Liver (tissue), 8 donors: ENCODE measurements at regions not wholly inside any gene's neighbourhood (a gene's known extent, or its start where the extent isn't known, plus 50 kb on each side); places are given as distances from the start of the nearest gene placed in this dataset.

Experiments
- DNase-seq: peaks from one replicate; pipeline ENCODE4 v3.0.0-alpha.2; 2017; ENCODE audit warnings: low spot score
- H3K27ac ChIP-seq, 2 donors: one replicate each; pipeline ENCODE4 v1.7.0; 2013; ENCODE audit warnings: inconsistent platforms in 2 of 2, low read length in 2 of 2, control low read depth in 1 of 2, low read depth in 1 of 2, mild to moderate bottlenecking in 1 of 2
- H3K27me3 ChIP-seq, 4 donors: one replicate each; pipeline versions ENCODE4 v1.6.1 to v1.7.0; 2013; ENCODE audit warnings: low read length in 3 of 4, inconsistent platforms in 1 of 4, mild to moderate bottlenecking in 1 of 4, moderate library complexity in 1 of 4; ENCODE audit not compliant: control insufficient read depth in 4 of 4, insufficient read depth in 4 of 4
- H3K36me3 ChIP-seq, 4 donors: one replicate each; pipeline versions ENCODE4 v1.6.1 to v1.7.0; 2013; ENCODE audit warnings: low read length in 3 of 4, mild to moderate bottlenecking in 3 of 4, low read depth in 1 of 4, moderate library complexity in 1 of 4; ENCODE audit not compliant: control insufficient read depth in 4 of 4, insufficient read depth in 3 of 4
- H3K4me1 ChIP-seq, 4 donors: one replicate each; pipeline versions ENCODE4 v1.6.1 to v1.7.0; 2013; ENCODE audit warnings: low read length in 3 of 4, mild to moderate bottlenecking in 3 of 4, moderate library complexity in 1 of 4; ENCODE audit not compliant: control insufficient read depth in 4 of 4, insufficient read depth in 4 of 4
- H3K4me3 ChIP-seq, 3 donors: one replicate each; pipeline versions ENCODE4 v1.6.1 to v1.7.0; 2013; ENCODE audit warnings: low read length in 3 of 3, control low read depth in 1 of 3, low read depth in 1 of 3, mild to moderate bottlenecking in 1 of 3
- H3K9ac ChIP-seq, 2 donors: one replicate each; pipeline ENCODE4 v1.7.0; 2013; ENCODE audit warnings: low read length in 2 of 2, mild to moderate bottlenecking in 2 of 2, moderate library complexity in 2 of 2, control low read depth in 1 of 2, low read depth in 1 of 2
- H3K9me3 ChIP-seq, 4 donors: one replicate each; pipeline versions ENCODE4 v1.6.1 to v1.7.0; 2013; ENCODE audit warnings: low read length in 3 of 4; ENCODE audit not compliant: control insufficient read depth in 4 of 4
- EGR1 ChIP-seq, 2 donors: IDR thresholded peaks; 2 replicates each; pipeline ENCODE4 v1.6.1; 2016 to 2018; ENCODE audit warnings: antibody characterized with exemption in 2 of 2, low read depth in 2 of 2
- FOXA1 ChIP-seq: IDR thresholded peaks from 2 replicates; pipeline ENCODE4 v1.6.1; 2016; ENCODE audit warnings: antibody characterized with exemption
- FOXA2 ChIP-seq: IDR thresholded peaks from 2 replicates; pipeline ENCODE4 v1.6.1; 2016; ENCODE audit warnings: antibody characterized with exemption
- GABPA ChIP-seq, 2 donors: IDR thresholded peaks in 1 of 2; conservative IDR thresholded peaks in 1 of 2; 2 replicates each; pipeline ENCODE4 v1.6.1; 2016; ENCODE audit warnings: antibody characterized with exemption in 2 of 2, mild to moderate bottlenecking in 1 of 2, moderate library complexity in 1 of 2
- HNF4A ChIP-seq, 2 donors: conservative IDR thresholded peaks; 2 replicates each; pipeline ENCODE4 v1.6.1; 2016; ENCODE audit warnings: antibody characterized with exemption in 2 of 2, mild to moderate bottlenecking in 2 of 2
- HNF4G ChIP-seq: IDR thresholded peaks from 2 replicates; pipeline ENCODE4 v1.6.1; 2016; ENCODE audit warnings: antibody characterized with exemption
- JUND ChIP-seq, 2 donors: IDR thresholded peaks; 2 replicates each; pipeline ENCODE4 v1.6.1; 2016; ENCODE audit warnings: antibody characterized with exemption in 2 of 2
- NR2F2 ChIP-seq: IDR thresholded peaks from 2 replicates; pipeline ENCODE4 v1.6.1; 2016; ENCODE audit warnings: antibody characterized with exemption
- RAD21 ChIP-seq, 2 donors: IDR thresholded peaks; 2 replicates each; pipeline ENCODE4 v1.6.1; 2016; ENCODE audit warnings: antibody characterized with exemption in 2 of 2, mild to moderate bottlenecking in 2 of 2
- RXRA ChIP-seq, 2 donors: IDR thresholded peaks; 2 replicates each; pipeline ENCODE4 v1.6.1; 2017 to 2018; ENCODE audit warnings: antibody characterized with exemption in 2 of 2, mild to moderate bottlenecking in 1 of 2
- SP1 ChIP-seq: IDR thresholded peaks from 2 replicates; pipeline ENCODE4 v1.6.1; 2018; ENCODE audit warnings: antibody characterized with exemption, mild to moderate bottlenecking
- TAF1 ChIP-seq: conservative IDR thresholded peaks from 2 replicates; pipeline ENCODE4 v1.6.1; 2016; ENCODE audit warnings: antibody characterized with exemption, mild to moderate bottlenecking
- YY1 ChIP-seq: IDR thresholded peaks from 2 replicates; pipeline ENCODE4 v1.6.1; 2016; ENCODE audit warnings: antibody characterized with exemption, mild to moderate bottlenecking
- WGBS: extraction: QIAGEN DNeasy Blood & Tissue Kit; methylation state at CpG from one replicate; pipeline ENCODE4 v1.1.7; 2013; 5-methylcytosine and 5-hydroxymethylcytosine counted together
- TF ChIP-seq, protein P1 (sequence below): IDR thresholded peaks from 2 replicates; pipeline ENCODE4 v1.6.1; 2016; ENCODE audit warnings: antibody characterized with exemption
- TF ChIP-seq, protein P2 (sequence below): IDR thresholded peaks from 2 replicates; pipeline ENCODE4 v1.6.1; 2016; ENCODE audit warnings: antibody characterized with exemption
- TF ChIP-seq, protein P3 (sequence below): IDR thresholded peaks from 2 replicates; pipeline ENCODE4 v1.6.1; 2016; ENCODE audit warnings: antibody characterized with exemption
- TF ChIP-seq, protein P4 (sequence below): fragments of 150-350 bp; IDR thresholded peaks from 2 replicates; pipeline ENCODE4 v1.5.1; 2017; ENCODE audit warnings: improper control_type of control experiment, low read depth, low read length; ENCODE audit not compliant: missing input control
- TF ChIP-seq, protein P5 (sequence below): IDR thresholded peaks from 2 replicates; pipeline ENCODE4 v1.6.1; 2016; ENCODE audit warnings: antibody characterized with exemption, mild to moderate bottlenecking
- donor health status: healthy.
- donor health status: healthy.
- donor health status: healthy.
- donor health status: healthy.
- donor health status: healthy.

DNA sequence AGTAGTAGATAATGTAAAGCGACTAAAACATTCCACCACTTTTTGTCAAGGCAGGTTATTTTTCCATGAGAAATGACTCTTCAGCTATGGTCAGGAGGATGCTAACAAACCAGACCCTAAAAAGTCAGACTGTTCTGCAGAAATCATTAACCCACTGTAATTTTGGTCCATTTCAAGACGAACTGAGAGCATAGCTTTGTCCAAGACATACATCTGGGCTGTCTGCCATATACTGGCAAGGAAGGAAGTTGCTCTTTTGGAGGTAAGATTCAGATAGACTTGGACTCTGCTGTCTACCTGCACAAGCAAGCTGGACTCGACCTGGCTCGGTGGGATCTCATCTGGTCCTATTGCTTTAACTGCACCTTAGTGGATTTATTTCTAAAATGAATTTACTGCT, 207.8 kb downstream of the POSTN start:
- Histone ChIP-seq H3K36me3 (no peaks in the 10 kb centered on the region), H3K9ac (no peak overlapping the region), H3K27me3 (no peaks in the 10 kb centered on the region), H3K9me3 (peaks cover 0 to 2% (median 0%) of the 10 kb centered on the region in 4 donors), H3K4me3 (no peak overlapping the region), H3K4me1 (no peaks in the 10 kb centered on the region), H3K27ac (no peak overlapping the region)
- no peak for DNase-seq
- TF ChIP-seq, protein P1, sequence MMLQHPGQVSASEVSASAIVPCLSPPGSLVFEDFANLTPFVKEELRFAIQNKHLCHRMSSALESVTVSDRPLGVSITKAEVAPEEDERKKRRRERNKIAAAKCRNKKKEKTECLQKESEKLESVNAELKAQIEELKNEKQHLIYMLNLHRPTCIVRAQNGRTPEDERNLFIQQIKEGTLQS, result no peak
- TF ChIP-seq RAD21 (IDR thresholded peaks at IDR 0.05), result no peak
- TF ChIP-seq, protein P2, sequence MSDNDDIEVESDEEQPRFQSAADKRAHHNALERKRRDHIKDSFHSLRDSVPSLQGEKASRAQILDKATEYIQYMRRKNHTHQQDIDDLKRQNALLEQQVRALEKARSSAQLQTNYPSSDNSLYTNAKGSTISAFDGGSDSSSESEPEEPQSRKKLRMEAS, result no peak
- TF ChIP-seq JUND (IDR thresholded peaks at IDR 0.05), result no peak
- TF ChIP-seq FOXA2, result no peak
- no peak for TF ChIP-seq HNF4G
- TF ChIP-seq YY1, result no peak
- no peak for TF ChIP-seq SP1
- TF ChIP-seq RXRA (IDR thresholded peaks at IDR 0.05), result no peak
- no peak for TF ChIP-seq GABPA (IDR thresholded peaks at IDR 0.05 in 1 of 2, conservative IDR thresholded peaks at IDR 0.05 in 1 of 2)
- TF ChIP-seq, protein P3, sequence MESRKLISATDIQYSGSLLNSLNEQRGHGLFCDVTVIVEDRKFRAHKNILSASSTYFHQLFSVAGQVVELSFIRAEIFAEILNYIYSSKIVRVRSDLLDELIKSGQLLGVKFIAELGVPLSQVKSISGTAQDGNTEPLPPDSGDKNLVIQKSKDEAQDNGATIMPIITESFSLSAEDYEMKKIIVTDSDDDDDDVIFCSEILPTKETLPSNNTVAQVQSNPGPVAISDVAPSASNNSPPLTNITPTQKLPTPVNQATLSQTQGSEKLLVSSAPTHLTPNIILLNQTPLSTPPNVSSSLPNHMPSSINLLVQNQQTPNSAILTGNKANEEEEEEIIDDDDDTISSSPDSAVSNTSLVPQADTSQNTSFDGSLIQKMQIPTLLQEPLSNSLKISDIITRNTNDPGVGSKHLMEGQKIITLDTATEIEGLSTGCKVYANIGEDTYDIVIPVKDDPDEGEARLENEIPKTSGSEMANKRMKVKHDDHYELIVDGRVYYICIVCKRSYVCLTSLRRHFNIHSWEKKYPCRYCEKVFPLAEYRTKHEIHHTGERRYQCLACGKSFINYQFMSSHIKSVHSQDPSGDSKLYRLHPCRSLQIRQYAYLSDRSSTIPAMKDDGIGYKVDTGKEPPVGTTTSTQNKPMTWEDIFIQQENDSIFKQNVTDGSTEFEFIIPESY, result no peak
- TF ChIP-seq FOXA1, result no peak
- TF ChIP-seq TAF1, result no peak
- TF ChIP-seq NR2F2, result no peak
- no peak for TF ChIP-seq HNF4A (conservative IDR thresholded peaks at IDR 0.05)
- 63% methylated on average over 4 of the region's 4 CpGs for WGBS

DNA sequence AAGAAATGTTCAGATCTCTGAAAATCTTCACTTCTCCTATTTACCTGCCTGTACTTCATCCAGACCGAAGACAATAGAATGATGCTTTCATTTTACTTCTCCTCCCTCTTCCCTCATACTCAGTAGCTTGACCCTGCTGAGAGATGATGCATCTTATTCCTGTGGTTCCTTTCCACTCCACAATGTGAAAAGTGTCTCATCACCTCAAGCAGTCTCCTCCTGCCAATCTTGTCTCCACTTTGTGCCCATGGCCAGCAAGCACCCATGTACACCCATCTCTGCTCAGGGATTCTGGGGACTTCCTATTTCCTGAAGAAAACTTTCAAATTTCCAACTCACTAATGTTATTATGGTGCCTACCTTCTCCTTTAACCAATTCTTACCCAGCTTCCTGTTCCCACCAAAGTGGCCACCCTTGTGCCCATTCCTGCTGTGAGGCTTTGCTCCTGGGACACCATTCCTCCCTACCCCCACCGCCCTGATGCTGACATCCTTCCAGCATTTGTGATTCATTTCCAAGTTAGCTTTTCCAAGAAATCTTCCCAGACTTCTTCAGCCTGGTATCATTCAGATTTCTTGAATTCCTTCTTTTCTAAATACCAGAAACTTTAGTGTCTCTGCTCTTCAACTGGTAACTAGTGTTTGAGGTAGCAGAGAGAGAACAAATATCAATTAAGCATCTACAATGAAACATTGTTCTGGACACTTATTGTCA, 212.5 kb downstream of the POSTN start:
- Histone ChIP-seq H3K36me3 (no peaks in the 10 kb centered on the region), H3K27me3 (no peaks in the 10 kb centered on the region), H3K9me3 (no peaks in the 10 kb centered on the region), H3K4me3 (no peak overlapping the region), H3K9ac (no peak overlapping the region), H3K27ac (no peak overlapping the region), H3K4me1 (no peaks in the 10 kb centered on the region)
- WGBS, result 53% methylated on average over 2 of the region's 2 CpGs
- TF ChIP-seq, protein P1, result no peak
- TF ChIP-seq, protein P4, sequence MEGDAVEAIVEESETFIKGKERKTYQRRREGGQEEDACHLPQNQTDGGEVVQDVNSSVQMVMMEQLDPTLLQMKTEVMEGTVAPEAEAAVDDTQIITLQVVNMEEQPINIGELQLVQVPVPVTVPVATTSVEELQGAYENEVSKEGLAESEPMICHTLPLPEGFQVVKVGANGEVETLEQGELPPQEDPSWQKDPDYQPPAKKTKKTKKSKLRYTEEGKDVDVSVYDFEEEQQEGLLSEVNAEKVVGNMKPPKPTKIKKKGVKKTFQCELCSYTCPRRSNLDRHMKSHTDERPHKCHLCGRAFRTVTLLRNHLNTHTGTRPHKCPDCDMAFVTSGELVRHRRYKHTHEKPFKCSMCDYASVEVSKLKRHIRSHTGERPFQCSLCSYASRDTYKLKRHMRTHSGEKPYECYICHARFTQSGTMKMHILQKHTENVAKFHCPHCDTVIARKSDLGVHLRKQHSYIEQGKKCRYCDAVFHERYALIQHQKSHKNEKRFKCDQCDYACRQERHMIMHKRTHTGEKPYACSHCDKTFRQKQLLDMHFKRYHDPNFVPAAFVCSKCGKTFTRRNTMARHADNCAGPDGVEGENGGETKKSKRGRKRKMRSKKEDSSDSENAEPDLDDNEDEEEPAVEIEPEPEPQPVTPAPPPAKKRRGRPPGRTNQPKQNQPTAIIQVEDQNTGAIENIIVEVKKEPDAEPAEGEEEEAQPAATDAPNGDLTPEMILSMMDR, result no peak
- TF ChIP-seq GABPA (IDR thresholded peaks at IDR 0.05 in 1 of 2, conservative IDR thresholded peaks at IDR 0.05 in 1 of 2) (no peak), RAD21 (IDR thresholded peaks at IDR 0.05) (no peak), EGR1 (IDR thresholded peaks at IDR 0.05; ENCODE audit: low read depth in 2 of 2) (no peak), FOXA2 (no peak), RXRA (IDR thresholded peaks at IDR 0.05) (no peak), HNF4G (no peak), NR2F2 (no peak), TAF1 (no peak), SP1 (no peak), YY1 (no peak), JUND (IDR thresholded peaks at IDR 0.05) (no peak), HNF4A (conservative IDR thresholded peaks at IDR 0.05) (no peak), FOXA1 (no peak)
- TF ChIP-seq, protein P3, result no peak
- TF ChIP-seq, protein P5, sequence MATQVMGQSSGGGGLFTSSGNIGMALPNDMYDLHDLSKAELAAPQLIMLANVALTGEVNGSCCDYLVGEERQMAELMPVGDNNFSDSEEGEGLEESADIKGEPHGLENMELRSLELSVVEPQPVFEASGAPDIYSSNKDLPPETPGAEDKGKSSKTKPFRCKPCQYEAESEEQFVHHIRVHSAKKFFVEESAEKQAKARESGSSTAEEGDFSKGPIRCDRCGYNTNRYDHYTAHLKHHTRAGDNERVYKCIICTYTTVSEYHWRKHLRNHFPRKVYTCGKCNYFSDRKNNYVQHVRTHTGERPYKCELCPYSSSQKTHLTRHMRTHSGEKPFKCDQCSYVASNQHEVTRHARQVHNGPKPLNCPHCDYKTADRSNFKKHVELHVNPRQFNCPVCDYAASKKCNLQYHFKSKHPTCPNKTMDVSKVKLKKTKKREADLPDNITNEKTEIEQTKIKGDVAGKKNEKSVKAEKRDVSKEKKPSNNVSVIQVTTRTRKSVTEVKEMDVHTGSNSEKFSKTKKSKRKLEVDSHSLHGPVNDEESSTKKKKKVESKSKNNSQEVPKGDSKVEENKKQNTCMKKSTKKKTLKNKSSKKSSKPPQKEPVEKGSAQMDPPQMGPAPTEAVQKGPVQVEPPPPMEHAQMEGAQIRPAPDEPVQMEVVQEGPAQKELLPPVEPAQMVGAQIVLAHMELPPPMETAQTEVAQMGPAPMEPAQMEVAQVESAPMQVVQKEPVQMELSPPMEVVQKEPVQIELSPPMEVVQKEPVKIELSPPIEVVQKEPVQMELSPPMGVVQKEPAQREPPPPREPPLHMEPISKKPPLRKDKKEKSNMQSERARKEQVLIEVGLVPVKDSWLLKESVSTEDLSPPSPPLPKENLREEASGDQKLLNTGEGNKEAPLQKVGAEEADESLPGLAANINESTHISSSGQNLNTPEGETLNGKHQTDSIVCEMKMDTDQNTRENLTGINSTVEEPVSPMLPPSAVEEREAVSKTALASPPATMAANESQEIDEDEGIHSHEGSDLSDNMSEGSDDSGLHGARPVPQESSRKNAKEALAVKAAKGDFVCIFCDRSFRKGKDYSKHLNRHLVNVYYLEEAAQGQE, result no peak
- TF ChIP-seq, protein P2, result no peak
- no peak for DNase-seq
